Stomach (tissue), 8 donors: ENCODE measurements at regions not wholly inside any gene's neighbourhood (a gene's known extent, or its start where the extent isn't known, plus 50 kb on each side); places are given as distances from the start of the nearest gene placed in this dataset.

Experiments used
- DNase-seq, 2 donors: peaks; one replicate each; pipeline versions ENCODE4 v3.0.0 to v3.0.0-alpha.2; 2013 to 2019
- H3K27ac ChIP-seq, 5 donors: fragments of 200-600 bp in 4 of 5; sonication (generic) in 4 of 5; one replicate each; pipeline ENCODE4 v1.5.1; 2013 to 2019; ENCODE audit warnings: mild to moderate bottlenecking in 1 of 5, moderate library complexity in 1 of 5
- H3K27me3 ChIP-seq, 3 donors: fragments of 200-600 bp; sonication (generic); one replicate each; pipeline ENCODE4 v1.5.1; 2017 to 2019; ENCODE audit warnings: mixed run types in 1 of 3
- H3K36me3 ChIP-seq, 4 donors: fragments of 200-600 bp; sonication (generic); 1 replicate in 3 of 4; 2 replicates in 1 of 4; pipeline ENCODE4 v1.5.1; 2016 to 2019
- H3K4me1 ChIP-seq, 4 donors: fragments of 200-600 bp; sonication (generic); one replicate each; pipeline ENCODE4 v1.5.1; 2016 to 2019
- H3K4me3 ChIP-seq, 4 donors: fragments of 200-600 bp; sonication (generic) in 3 of 4; one replicate each; pipeline ENCODE4 v1.5.1; 2016 to 2019; ENCODE audit warnings: mild to moderate bottlenecking in 1 of 4
- H3K9me3 ChIP-seq, 4 donors: fragments of 200-600 bp; sonication (generic); one replicate each; pipeline ENCODE4 v1.5.1; 2016 to 2019
- EP300 ChIP-seq: sonication (generic); formaldehyde crosslinking; IDR thresholded peaks from one replicate; pipeline ENCODE4 v1.6.1; 2017; ENCODE audit warnings: antibody characterized with exemption
- POLR2A ChIP-seq, 4 donors: fragments of 450-650 bp; IDR thresholded peaks; one replicate each; pipeline ENCODE4 v1.6.1; 2016; ENCODE audit warnings: antibody characterized with exemption in 4 of 4, control low read depth in 2 of 4, mild to moderate bottlenecking in 1 of 4, moderate library complexity in 1 of 4
- POLR2AphosphoS5 ChIP-seq, 3 donors: sonication (generic); formaldehyde crosslinking; IDR thresholded peaks; one replicate each; pipeline ENCODE4 v1.6.1; 2016; ENCODE audit warnings: antibody characterized with exemption in 3 of 3
- WGBS, 5 donors: extraction: QIAGEN DNeasy Blood & Tissue Kit in 3 of 5; methylation state at CpG; one replicate each; pipeline versions ENCODE4 v1.1.5 to v1.1.7; 2013 to 2018; 5-methylcytosine and 5-hydroxymethylcytosine counted together
- intact Hi-C: fragments of 100-400 bp; cut with DNase I; formaldehyde crosslinking; loops from one replicate; pipeline ENCODE4 v1.15.1; 2023; ENCODE audit warnings: low total_unique reads
- TF ChIP-seq, protein P1 (sequence below), 7 experiments: fragments of 450-650 bp in 4 of 7; fragments of 200-600 bp in 3 of 7; sonication (generic) in 3 of 7; IDR thresholded peaks; one replicate each; pipeline ENCODE4 v1.5.1; 2016 to 2019; ENCODE audit warnings: antibody characterized with exemption in 7 of 7, control low read depth in 2 of 7, mild to moderate bottlenecking in 1 of 7
- donor health status: healthy with polysubstance abuse.
- donor health status: Bipolar disorder and iron deficiency.
- donor health status: healthy.

DNA sequence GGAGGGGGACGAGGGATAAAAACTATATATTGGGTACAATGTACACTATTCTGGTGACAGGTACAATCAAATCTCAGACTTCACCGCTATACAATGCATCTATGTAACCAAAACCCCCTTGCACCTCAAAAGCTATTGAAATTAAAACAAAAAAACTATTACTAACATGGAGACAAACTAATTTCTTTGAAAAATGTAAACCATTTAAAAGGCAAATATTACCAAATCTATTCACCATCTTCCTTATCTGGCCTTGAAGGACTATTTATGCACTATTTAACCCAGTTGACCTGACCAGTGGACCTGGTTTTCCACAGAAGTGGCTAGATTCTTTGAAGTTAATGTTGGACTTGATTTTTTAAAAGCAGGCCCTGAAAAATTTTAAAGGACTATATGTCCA lies 212.3 kb upstream of the RPS6KA3 start:
- Histone ChIP-seq H3K36me3 (no peaks in the 10 kb centered on the region), H3K4me3 (no peak overlapping the region), H3K4me1 (no peaks in the 10 kb centered on the region), H3K27ac (no peak overlapping the region), H3K9me3 (no peaks in the 10 kb centered on the region), H3K27me3 (no peaks in the 10 kb centered on the region)
- DNase-seq, result no peak
- WGBS, 5 donors, result 56 to 96% (median 92%) methylated on average over 2 of the region's 2 CpGs
- intact Hi-C loops, result no loop called here
- no peak for TF ChIP-seq POLR2A (IDR thresholded peaks at IDR 0.05)
- TF ChIP-seq, protein P1, sequence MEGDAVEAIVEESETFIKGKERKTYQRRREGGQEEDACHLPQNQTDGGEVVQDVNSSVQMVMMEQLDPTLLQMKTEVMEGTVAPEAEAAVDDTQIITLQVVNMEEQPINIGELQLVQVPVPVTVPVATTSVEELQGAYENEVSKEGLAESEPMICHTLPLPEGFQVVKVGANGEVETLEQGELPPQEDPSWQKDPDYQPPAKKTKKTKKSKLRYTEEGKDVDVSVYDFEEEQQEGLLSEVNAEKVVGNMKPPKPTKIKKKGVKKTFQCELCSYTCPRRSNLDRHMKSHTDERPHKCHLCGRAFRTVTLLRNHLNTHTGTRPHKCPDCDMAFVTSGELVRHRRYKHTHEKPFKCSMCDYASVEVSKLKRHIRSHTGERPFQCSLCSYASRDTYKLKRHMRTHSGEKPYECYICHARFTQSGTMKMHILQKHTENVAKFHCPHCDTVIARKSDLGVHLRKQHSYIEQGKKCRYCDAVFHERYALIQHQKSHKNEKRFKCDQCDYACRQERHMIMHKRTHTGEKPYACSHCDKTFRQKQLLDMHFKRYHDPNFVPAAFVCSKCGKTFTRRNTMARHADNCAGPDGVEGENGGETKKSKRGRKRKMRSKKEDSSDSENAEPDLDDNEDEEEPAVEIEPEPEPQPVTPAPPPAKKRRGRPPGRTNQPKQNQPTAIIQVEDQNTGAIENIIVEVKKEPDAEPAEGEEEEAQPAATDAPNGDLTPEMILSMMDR (IDR thresholded peaks at IDR 0.05), result no peak
- no peak for TF ChIP-seq POLR2AphosphoS5 (IDR thresholded peaks at IDR 0.05)
- no peak for TF ChIP-seq EP300

DNA sequence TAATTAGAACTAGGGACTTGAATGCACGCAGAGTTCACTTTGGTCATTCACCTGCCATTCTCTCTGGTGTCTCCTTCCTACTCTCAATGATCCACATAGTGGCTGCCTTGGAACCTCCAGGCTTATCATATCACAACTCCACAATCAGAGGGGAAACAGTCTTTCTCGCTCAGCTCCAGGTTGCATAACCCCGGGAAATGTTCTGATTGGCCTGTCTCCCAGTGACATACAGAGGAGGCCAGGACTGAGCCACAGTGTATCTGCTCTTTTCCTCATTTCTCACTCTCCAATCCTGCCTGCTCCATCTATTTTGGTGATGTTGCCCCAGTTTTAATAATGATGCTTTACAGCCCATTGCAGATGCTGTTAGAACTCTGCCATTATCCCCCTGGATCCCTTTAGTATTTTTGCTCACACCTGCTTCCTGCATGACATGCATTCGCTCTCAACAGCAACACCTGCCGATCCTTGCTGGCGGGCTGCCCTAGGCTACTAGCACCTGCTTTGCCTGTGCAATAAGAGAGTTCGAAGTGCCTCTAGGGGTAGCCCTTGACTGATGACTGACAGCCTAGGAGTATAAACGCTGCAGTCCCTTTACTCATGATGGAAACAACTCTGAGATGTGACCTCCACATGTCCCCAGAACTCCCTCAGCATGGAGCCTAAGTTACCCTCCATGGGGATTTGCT lies 211.3 kb upstream of the RPS6KA3 start:
- no peak for TF ChIP-seq EP300
- TF ChIP-seq POLR2A (IDR thresholded peaks at IDR 0.05), result no peak
- TF ChIP-seq, protein P1 (IDR thresholded peaks at IDR 0.05), result no peak
- TF ChIP-seq POLR2AphosphoS5 (IDR thresholded peaks at IDR 0.05), result no peak
- Histone ChIP-seq H3K4me3 (no peak overlapping the region), H3K4me1 (no peaks in the 10 kb centered on the region), H3K27ac (no peak overlapping the region), H3K36me3 (no peaks in the 10 kb centered on the region), H3K27me3 (no peaks in the 10 kb centered on the region), H3K9me3 (no peaks in the 10 kb centered on the region)
- 67 to 90% (median 72%) methylated on average over 4 to 8 of the region's 8 CpGs for WGBS, 5 donors
- peak in 1 of 2 donors; percentile 12 for DNase-seq
- intact Hi-C loops, result no loop called here

DNA sequence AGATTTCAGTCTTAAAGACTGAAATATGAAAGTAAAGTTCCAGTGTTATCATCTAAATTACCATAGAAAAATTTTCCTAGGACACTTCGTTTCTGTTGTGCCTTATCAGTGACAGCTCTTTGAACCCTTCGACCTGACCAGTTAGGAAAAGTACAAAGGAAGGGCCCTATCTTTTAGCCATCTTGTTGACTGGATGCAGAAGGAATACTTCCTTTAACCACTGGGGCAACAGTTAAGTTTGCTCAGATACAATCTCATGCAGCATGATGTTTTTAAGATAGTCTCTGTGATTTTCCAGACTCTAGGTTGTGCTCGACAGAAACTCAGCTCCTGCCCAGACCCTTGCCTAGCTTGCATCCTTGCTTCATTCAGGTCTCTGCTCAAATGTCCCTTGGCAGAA lies 210.5 kb upstream of the RPS6KA3 start:
- Histone ChIP-seq H3K36me3 (no peaks in the 10 kb centered on the region), H3K27ac (no peak overlapping the region), H3K9me3 (no peaks in the 10 kb centered on the region), H3K27me3 (no peaks in the 10 kb centered on the region), H3K4me1 (no peaks in the 10 kb centered on the region), H3K4me3 (no peak overlapping the region)
- no peak for TF ChIP-seq EP300
- no peak for TF ChIP-seq POLR2A (IDR thresholded peaks at IDR 0.05)
- no peak for TF ChIP-seq POLR2AphosphoS5 (IDR thresholded peaks at IDR 0.05)
- TF ChIP-seq, protein P1 (IDR thresholded peaks at IDR 0.05), result no peak
- 36 to 54% (median 41%) methylated on average over 3 of the region's 3 CpGs for WGBS, 5 donors
- no peak for DNase-seq
- intact Hi-C loops, result no loop called here

DNA sequence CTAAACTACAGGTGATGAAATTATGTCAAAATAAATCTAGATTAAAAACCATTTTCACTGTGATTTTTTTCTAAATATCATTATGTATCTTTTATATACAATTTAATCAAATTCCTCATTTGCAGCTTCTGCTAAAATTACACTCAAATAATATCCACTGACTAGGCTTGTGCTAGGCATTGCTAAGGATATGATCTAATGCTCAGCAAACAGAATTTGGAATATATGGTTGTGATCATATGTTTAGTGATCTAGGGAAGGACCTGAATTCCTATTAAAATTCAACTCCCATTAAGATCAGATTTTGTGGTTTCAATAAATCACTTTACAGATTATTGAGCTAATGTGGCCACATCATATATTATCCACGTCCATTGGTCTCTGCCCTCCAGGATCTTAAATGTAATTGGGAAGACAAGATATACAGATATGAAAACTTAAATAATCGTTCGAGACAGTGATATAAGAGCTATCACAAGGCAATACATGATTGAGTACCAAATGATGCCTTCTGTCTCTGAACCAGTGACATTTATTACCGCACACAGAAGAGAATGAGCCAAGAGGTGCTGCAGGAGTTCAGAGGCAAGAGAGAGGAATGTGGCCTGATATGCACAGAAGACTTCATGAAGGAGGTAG lies 206.0 kb upstream of the RPS6KA3 start:
- Histone ChIP-seq H3K4me1 (no peaks in the 10 kb centered on the region), H3K4me3 (no peak overlapping the region), H3K27ac (no peak overlapping the region), H3K9me3 (no peaks in the 10 kb centered on the region), H3K36me3 (no peaks in the 10 kb centered on the region), H3K27me3 (no peaks in the 10 kb centered on the region)
- intact Hi-C loops, result no loop called here
- WGBS, 5 donors, result 72 to 96% (median 88%) methylated on average over 4 of the region's 4 CpGs
- no peak for DNase-seq
- TF ChIP-seq POLR2AphosphoS5 (IDR thresholded peaks at IDR 0.05) (no peak), EP300 (no peak), POLR2A (IDR thresholded peaks at IDR 0.05) (no peak)
- TF ChIP-seq, protein P1 (IDR thresholded peaks at IDR 0.05), result no peak
